GM19240 (cell line): ENCODE measurements at regions not wholly inside any gene's neighbourhood (a gene's known extent, or its start where the extent isn't known, plus 50 kb on each side); places are given as distances from the start of the nearest gene placed in this dataset.

Experiments
- DNase-seq: peaks from one replicate; pipeline ENCODE4 v3.0.0; 2011; ENCODE audit warnings: low spot score; ENCODE audit not compliant: insufficient read length

DNA sequence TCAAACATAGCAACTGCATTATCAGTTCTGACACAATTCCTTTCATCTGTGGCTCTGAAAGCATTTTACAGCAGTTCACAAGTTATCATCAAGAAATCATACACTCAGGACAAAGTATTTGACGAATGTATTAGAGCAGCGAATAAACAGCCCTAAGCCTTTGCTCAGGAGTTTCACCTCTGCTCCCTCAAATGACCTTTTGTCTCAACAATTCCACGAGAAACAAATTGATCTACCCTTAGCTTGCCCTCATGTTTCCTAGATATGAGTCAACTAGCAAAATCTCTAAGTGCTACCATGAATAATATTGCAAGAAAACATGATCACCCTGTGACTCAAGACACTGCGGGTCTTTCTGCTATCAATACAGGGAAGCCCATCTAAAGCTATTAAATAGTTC, 396.1 kb downstream of the EFNB2 start:
- no peak for DNase-seq

DNA sequence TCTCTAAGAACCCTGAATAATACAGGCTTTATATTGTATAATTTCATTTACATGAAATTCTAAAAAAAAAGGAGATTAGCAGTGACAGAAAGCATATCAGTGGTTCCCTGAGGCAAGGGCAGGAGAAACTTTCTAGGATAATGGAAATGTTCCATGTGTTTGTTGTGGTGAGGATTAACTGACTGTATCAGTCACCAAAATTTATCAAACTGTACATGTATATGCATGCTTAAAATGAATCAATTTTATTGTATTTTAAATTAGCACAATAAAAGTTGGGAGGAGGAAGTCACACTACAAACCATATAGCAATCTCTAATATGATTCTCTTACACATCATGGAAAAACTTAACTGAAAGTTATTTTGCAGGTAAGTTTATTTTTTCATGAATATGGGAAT, 396.8 kb downstream of the EFNB2 start:
- DNase-seq = no peak

DNA sequence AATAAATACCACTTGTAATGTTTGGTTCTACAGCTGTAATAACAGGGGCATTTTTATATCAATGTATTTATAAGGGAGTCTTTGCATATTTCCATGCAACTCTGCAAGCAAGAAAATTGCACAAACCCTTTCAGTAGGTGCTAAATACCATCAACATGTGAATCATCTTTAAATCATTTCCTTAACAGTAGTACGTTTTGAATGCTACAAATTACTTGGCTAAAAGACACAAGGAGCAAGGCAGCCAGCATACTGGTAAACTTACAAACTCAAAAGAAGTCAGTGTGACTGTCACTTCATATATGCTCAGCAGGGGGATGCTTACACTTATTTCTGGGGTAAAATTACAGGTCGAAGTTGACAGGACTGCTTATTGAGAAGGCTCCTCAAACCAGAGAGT, 402.4 kb downstream of the EFNB2 start:
- DNase-seq = no peak

DNA sequence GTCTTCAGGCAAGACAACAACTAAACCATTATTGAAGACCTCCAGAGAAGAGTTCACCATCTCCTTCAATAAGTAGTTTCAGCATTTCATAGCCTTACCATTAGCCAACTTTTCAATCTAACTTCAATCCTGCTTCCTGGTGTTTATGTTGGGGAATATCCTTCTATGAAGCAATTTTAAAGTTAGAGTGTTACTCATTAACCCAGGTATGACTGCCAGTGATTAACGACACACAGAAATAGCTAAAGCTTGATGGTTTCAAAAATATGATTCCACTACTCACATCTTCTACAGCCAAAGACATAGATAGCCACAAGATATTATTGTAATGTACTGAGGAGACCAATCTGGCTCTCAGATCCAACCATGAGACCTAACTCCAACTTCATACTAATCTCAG, 403.2 kb downstream of the EFNB2 start:
- no peak for DNase-seq

DNA sequence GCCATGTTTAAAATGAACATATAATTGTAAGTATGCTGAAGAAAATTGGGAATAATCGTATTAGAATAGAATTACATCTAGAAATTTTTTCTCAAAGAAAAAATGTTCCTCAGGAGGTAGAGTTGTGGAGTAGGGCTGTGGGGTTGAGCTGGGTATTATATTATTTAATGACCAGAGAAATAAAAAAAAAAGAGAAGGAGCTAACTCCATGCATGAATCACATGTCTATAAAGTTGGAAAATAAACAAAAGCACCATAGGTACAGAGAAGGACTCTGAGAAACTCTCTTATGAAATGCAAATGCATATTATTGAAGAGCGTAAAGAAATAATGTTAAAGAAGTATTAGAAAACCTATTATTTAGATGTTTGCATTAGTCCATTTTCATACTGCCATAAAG, 405.5 kb downstream of the EFNB2 start:
- DNase-seq = no peak

DNA sequence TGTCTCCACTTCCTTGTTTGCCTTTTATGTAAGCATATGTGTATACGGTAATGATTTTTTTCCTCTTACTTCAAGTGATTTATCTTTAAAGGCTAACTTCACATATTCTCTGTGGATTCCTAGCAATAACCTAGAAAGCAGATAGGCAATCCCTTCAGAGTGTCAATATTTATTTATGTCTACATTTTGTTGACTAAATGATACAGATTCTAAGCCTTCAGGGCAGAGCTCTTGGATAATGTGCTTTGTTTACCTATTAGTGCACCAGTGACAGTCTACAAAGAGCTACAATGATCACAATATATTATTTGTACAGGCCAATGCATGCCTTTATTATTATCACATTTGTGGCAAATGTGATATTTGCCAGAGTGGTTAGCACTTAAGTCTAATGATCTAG, 406.2 kb downstream of the EFNB2 start:
- no peak for DNase-seq

DNA sequence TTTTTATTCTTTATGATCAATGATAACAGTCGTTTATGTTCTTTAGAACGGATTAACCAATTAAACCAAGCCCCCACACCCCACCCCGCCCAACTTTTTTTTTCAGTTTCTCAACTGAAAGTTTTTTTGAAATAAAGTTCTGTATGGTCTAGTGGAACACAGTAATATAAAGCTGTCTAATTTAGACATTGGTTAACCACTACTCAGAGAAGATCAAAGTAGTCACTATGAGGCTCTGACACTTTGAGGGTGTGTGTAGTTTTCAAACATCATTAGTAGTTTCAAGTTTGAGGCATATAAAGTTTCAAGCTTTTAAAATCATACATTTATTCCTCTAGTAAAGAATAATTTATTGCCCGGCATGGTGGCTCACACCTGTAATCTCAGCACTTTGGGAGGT, 413.2 kb downstream of the EFNB2 start:
- DNase-seq = no peak

DNA sequence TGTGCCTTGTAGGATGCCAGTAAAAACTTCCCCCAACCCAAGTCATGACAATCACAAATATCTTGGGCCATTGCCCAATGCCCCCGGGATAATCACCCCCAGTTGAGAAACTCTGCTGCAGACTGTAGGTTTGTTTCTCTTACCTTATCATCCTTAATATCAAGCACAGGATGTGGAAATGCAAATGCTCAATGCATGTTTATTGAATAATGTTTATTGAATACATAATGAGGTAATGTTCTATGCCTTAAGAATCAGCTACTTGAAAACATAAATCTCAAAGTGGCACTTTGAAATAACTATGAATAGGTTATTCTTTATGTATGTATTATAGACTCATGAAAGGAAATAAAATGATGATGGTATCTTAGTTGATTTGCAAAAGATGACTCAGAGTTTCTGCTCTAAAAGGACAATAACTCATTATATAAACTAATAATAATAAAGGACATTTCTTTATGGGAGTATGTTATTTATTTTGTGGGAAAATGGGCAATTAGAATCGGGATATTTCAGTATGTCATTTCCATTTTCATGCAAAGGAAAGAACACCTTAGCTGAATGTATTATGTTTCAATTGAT, 414.2 kb downstream of the EFNB2 start:
- no peak for DNase-seq

DNA sequence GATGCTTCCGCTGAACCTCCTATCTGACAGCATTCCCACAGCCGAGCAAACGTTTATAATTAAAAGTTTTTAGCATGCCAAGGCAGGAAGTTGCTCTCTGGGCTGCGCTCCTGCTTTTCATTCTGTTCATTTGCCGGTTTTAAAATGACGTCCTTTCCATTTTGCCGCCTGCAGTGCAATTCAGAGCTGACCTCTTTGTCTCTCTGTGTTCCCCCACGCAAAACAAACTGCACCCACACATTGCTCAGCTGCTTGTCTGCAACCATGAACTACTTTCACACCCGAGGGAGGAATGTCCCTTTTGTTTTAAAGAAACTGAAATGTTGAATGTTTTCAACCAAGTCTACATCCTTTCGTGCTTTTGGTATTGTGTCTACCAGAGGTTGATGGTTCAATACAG, 416.5 kb downstream of the EFNB2 start:
- DNase-seq = no peak

DNA sequence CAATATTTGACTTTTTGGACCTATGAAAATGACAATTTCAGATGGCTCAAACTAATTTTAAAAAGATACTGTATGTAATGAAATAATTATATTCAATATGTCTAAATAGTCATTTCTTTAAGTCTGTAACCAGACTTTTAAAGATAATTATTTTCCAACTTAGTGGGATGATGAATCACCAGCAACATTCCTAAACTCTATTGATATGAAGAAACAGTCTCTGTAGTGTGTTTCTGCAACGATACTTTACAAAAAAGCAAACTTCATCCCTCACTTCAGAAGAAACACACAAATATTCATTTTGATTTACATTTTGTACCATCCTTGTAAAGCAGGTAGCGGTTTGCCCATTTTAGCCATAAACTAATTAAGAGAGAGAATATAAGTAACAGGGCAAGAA, 417.4 kb downstream of the EFNB2 start:
- DNase-seq = no peak

DNA sequence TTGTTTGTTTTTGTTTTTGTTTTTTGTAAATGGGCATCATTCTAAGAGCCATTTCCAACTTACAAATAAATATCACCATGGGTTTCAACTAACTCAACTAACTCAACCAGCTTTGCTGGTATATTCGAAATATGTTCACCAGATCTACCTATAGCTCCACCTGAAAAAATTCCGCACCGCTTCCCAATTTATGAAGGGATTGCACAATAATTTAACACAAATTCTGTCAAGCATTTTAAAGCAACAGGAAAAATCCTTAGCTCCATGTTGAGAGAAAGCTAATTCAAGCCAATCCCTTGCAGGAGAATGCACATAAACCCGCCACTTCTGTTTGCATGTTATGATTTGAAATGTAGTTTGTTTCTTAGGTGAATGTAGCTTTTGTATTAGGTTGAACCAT, 417.8 kb downstream of the EFNB2 start:
- no peak for DNase-seq

DNA sequence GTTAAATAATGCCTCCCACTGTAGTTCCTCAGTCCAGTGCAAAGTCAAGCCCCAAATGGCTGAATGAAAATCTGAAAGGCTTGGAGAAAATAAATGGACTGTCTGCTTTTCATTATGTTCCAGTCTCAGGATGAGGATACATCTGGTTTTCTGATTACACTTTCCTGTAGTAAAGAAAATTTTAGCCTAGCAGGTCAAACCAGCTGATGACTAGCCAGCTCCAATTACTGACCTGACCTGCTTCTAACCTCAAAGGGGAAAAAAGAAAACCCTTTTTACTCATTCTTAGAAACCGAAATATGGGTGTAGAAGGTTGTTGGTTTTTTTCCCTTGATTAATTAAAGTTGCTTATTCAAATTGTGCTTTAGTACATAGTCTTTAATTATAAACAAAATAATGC, 418.4 kb downstream of the EFNB2 start:
- no peak for DNase-seq

DNA sequence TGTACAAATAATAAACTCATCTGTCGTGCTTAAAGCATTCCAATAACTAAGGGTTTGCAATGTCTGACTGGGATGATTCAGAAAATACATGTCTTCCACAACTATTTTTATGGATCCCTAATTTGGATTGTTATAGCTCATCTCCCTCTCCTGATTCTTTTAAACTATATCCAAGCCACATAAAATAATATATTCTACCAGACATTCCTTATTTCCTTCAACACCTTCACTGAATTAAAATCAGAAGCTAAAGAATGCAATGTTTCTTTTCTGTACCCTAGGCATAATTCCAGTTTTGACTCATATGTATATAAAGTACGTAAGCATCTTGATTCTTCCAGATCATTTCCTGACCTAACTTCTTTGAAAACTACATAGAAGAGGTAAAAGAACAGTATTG, 420.4 kb downstream of the EFNB2 start:
- no peak for DNase-seq

DNA sequence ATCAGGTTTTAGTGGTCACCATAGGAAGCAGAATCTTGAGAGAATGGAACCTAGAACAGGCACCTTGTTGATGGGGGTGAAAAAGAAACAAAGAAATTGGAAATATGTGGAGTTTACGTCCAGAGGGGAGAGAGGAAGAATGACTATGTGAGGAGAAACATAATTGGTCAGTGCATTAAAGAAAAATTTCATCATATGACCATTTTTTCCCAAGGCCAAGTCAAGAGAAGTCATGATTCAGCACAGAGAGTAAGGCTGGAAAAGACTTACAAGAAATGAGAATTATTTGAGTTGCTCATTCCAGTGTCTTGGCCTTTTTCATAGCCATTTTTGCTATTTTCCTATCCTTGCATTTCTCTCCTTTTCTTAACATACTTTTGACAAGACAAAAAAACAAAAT, 421.7 kb downstream of the EFNB2 start:
- DNase-seq = no peak

DNA sequence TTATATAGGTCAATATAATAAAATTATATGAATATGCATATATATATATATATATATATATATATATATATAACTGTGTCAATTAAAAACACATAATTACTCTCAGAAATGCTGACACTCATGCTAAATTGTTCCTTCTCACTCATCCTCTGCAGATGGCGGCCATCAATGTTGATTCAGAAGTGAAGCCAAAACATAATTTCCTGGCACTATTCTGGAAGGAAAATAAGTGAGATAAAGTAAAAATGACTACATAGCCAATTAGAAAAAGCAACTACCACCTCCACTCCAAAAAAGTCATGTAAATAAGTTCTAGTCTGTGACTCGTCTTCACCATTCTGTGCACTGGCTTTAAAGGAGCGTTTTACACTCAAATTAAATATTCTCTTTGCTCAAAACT, 423.3 kb downstream of the EFNB2 start:
- no peak for DNase-seq

DNA sequence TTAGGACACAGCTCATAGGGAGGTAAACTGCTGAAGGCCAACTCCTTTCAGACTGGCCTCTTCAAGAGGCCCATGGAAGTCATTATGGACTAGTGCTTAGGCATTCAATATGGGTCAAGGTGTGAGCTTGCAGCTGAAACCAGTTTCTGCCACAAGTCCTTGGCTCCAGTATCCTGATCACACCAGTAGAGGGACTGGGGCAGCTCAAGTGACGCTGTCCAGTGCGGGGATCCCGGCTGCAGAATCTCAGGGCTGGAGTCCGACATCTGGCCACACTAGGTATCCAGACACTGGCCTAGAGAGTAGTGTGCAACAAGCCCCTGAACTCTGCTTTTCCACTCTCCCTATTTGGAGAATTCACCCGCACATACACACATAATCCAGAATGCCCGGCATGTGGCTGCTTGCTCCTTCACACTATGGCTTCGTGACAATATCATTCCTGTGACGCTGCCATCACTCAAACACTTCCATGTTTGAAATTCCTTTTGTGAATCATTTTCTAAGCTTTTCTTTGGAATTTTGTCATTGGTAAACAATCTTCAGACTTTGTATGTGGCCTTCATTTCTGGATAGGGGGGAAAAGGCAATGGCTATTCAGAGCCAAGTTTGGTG, 425.1 kb downstream of the EFNB2 start:
- no peak for DNase-seq

DNA sequence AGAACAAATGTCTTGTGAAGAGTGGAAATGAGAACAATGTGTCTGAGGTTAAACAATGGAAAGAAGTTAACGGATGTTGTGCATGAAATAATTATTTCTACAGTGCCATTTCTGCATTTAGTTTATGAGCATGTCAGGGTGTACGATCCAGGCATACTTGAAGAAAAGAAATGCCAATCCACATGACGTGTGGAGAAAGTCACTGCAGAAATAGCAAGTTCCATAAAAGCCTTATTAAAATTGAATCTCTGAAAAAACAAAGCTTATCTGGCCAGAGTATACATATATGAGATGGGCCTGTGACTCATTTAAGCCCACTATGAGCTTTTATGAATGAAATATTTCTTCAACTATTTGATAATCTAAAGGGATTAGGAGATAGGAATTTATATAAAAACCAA, 426.1 kb downstream of the EFNB2 start:
- no peak for DNase-seq

DNA sequence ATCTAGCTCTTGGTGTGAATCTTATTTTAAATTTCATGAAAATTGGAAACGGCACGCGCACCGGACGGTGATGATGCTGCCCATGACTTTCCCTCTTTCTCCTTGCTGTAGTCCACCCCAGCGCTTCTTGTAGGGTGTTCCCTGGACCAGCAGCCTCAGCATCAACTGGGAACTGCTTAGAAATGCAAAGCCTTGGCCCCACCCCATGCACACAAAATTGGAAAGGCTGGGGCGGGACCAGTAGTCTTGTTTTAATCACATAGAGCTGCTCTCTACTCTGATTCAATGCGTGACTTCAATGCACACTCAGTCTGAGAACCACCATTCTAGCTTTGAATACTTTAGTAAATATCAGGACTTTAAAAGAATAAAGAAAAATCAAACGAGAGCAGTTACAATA, 427.1 kb downstream of the EFNB2 start:
- DNase-seq = no peak

DNA sequence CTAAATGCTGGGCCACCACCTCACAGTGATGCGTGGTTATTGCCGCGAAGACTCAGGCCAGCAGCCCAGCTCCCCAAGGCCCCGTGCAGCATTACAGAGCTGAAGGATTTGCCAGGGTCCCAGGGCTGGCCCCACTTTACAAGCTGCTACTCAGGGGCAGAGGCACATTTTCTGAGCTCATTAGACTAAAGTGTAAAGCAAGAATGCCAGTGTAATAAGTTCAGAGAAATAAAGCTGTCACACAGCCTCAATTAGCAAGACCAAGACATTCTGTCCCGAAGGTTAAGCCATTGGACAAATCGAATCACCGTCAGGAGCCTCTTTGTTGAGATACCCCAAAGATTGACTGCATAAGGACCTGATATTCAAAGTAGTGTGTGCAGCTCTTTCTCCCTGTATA, 428.4 kb downstream of the EFNB2 start:
- DNase-seq = no peak

DNA sequence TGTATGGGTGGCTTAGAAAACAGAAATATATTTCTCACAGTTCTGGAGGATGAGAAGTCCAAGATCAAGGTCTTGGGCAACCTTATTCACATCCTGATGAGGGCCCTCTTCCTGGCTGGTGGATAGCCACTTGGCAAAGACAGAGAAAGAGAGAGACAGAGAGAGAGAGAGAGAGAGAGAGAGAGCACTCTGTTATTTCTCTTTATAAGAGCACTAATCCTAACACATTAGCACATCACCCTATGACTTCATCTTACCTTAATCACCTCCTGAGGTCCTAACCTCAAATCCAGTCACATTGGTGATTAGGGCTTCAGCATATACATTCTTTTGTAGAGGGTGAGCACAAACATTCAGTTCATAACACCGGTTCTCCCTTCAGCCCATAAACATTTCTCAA, 430.3 kb downstream of the EFNB2 start:
- no peak for DNase-seq

DNA sequence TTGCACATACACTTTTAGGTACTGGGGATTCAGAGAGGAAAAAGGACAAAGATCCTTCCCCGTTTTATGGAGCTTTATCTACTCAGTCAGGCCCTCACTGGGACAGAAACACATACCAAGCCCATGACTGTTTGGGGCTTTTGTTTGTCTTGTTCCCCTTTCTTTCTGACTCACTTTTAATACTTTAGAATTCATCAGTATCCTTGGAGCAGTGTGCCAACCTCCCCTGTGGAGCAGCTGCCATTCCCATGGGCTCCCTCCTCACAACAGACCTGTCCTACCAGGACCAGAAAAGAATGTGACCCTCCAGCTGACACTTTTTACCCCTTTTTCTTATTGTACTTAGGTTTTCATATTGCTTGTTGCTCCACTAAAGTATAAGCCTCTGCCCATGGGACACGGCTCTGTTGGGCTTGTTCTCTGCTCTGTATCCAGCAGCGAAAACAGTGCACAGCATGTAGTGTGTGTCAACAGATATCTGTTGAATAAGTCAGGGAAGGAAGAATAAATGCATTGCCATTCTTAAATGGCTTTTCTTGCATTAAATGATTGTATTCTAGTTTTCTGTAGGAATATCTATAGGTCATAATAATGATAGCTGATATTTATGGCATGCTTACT, 431.1 kb downstream of the EFNB2 start:
- no peak for DNase-seq

DNA sequence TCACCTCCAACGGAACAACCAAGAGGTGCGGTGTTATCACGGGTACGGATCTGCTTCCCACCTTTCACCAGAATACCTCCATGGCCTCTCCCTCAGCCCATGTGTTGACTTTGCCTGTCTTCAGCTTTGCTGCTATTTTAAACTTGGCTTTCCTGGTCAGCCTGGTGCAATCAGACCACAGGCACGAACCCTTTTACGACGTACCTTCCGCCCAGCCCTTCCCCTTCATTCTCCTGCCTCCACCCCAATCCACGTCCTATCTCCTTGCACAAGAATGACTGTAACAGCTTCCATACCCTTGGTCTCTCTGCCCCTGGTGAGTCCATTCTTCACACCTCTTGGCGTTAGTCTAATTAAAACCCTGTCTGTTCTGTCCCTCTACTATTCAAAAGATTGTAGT, 431.7 kb downstream of the EFNB2 start:
- no peak for DNase-seq

DNA sequence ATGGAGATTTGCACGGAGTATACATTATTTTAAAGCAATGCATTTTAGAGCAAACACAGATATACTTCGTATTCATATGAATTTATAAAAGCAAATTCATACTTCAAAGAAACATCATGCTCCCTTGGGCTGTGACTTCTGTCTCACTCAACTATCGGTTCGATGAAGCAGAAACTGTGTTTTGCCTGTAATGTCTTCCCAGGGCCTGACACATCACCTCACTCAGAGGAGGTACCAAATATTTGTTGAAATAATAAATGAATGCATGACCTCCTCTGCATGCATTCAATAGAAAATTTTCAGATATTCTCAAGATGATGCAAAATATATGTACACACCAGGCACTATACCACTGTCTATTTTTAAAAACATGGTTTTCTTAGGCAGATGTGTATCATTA, 432.7 kb downstream of the EFNB2 start:
- no peak for DNase-seq
